Neural cell (in vitro differentiated cells): ENCODE measurements at regions not wholly inside any gene's neighbourhood (a gene's known extent, or its start where the extent isn't known, plus 50 kb on each side); places are given as distances from the start of the nearest gene placed in this dataset.

Experiments
- H2AFZ ChIP-seq: fragments of 200-600, 300-800 bp; sonication (generic), shearing (Covaris generic); 2 replicates; pipeline ENCODE4 v1.6.0; 2014; ENCODE audit warnings: low read depth, mild to moderate bottlenecking, antibody characterized with exemption, low read length, moderate library complexity
- H3F3A ChIP-seq: fragments of 200-600 bp; shearing (Covaris generic); 2 replicates; pipeline ENCODE4 v1.6.1; 2016; ENCODE audit warnings: mild to moderate bottlenecking, moderate library complexity, mixed read lengths, antibody characterized with exemption, low read length; ENCODE audit not compliant: insufficient read depth, poor library complexity, severe bottlenecking
- H3K27ac ChIP-seq: fragments of 200-600, 300-800 bp; sonication (generic), shearing (Covaris generic); 2 replicates; pipeline ENCODE4 v1.5.1; 2014; ENCODE audit warnings: mild to moderate bottlenecking, low read length, moderate library complexity
- H3K27me3 ChIP-seq: fragments of 300-800, 200-600 bp; sonication (generic), shearing (Covaris generic); 2 replicates; pipeline ENCODE4 v1.6.0; 2014; ENCODE audit warnings: mild to moderate bottlenecking, low read depth, low read length, moderate library complexity; ENCODE audit not compliant: insufficient read depth
- H3K36me3 ChIP-seq: fragments of 300-800, 200-600 bp; sonication (generic), shearing (Covaris generic); 2 replicates; pipeline ENCODE4 v1.5.1; 2014; ENCODE audit warnings: mild to moderate bottlenecking, antibody characterized with exemption, low read length, moderate library complexity; ENCODE audit not compliant: insufficient read depth
- H3K4me2 ChIP-seq: fragments of 300-800, 200-600 bp; sonication (generic), shearing (Covaris generic); 2 replicates; pipeline ENCODE4 v1.6.0; 2014; ENCODE audit warnings: mild to moderate bottlenecking, low read length
- H3K4me3 ChIP-seq: fragments of 300-800, 200-600 bp; sonication (generic), shearing (Covaris generic); 2 replicates; pipeline ENCODE4 v1.5.1; 2014; ENCODE audit warnings: mild to moderate bottlenecking, low read length, moderate library complexity
- H3K79me2 ChIP-seq: fragments of 200-600 bp; shearing (Covaris generic); replicated peaks from 2 replicates; pipeline ENCODE4 v1.6.0; 2014; ENCODE audit warnings: mild to moderate bottlenecking, low read length, moderate library complexity; ENCODE audit not compliant: insufficient read depth
- H3K9ac ChIP-seq: fragments of 300-800, 200-600 bp; sonication (generic), shearing (Covaris generic); 2 replicates; pipeline ENCODE4 v1.6.1; 2016; ENCODE audit warnings: mild to moderate bottlenecking, low read length, mixed read lengths
- H3K9me2 ChIP-seq: fragments of 200-600 bp; shearing (Covaris generic); 2 replicates; pipeline ENCODE4 v1.6.1; 2016; ENCODE audit warnings: mild to moderate bottlenecking, low read length, mixed read lengths; ENCODE audit not compliant: insufficient read depth
- H3K9me3 ChIP-seq: fragments of 200-600, 300-800 bp; sonication (generic), shearing (Covaris generic); 2 replicates; pipeline ENCODE4 v1.6.1; 2016; ENCODE audit warnings: mild to moderate bottlenecking, mixed run types, low read length, moderate library complexity, mixed read lengths
- H4K20me1 ChIP-seq: fragments of 200-600 bp; shearing (Covaris generic); 2 replicates; pipeline ENCODE4 v1.6.1; 2016; ENCODE audit warnings: mild to moderate bottlenecking, mixed run types; ENCODE audit not compliant: insufficient read depth
- CTCF ChIP-seq: fragments of 450-650 bp; IDR thresholded peaks from 2 replicates; pipeline ENCODE4 v1.5.1; 2014; ENCODE audit warnings: antibody characterized with exemption, mild to moderate bottlenecking, moderate library complexity; ENCODE audit not compliant: poor library complexity, severe bottlenecking
- EP300 ChIP-seq: fragments of 450-650 bp; conservative IDR thresholded peaks from 2 replicates; pipeline ENCODE4 v1.6.1; 2014; ENCODE audit warnings: antibody characterized with exemption, mild to moderate bottlenecking, moderate library complexity; ENCODE audit not compliant: poor library complexity, severe bottlenecking
- EZH2 ChIP-seq: fragments of 200-600, 300-800 bp; shearing (Covaris generic), sonication (generic); IDR thresholded peaks from 2 replicates; pipeline ENCODE4 v1.6.1; 2014; ENCODE audit warnings: antibody characterized with exemption, low read length, borderline replicate concordance, mild to moderate bottlenecking; ENCODE audit not compliant: insufficient read depth, poor library complexity, severe bottlenecking
- MXI1 ChIP-seq: fragments of 450-650 bp; conservative IDR thresholded peaks from 2 replicates; pipeline ENCODE4 v1.6.1; 2014; ENCODE audit warnings: antibody characterized with exemption, mild to moderate bottlenecking; ENCODE audit not compliant: poor library complexity, severe bottlenecking
- POLR2AphosphoS5 ChIP-seq: IDR thresholded peaks from 2 replicates; pipeline ENCODE4 v1.6.1; 2012
- RAD21 ChIP-seq: fragments of 450-650 bp; conservative IDR thresholded peaks from 2 replicates; pipeline ENCODE4 v1.6.1; 2014; ENCODE audit warnings: antibody characterized with exemption, mild to moderate bottlenecking, moderate library complexity
- REST ChIP-seq: IDR thresholded peaks from 2 replicates; pipeline ENCODE4 v1.6.1; 2012; ENCODE audit warnings: borderline replicate concordance
- SMC3 ChIP-seq: fragments of 450-650 bp; conservative IDR thresholded peaks from 2 replicates; pipeline ENCODE4 v1.6.1; 2014; ENCODE audit warnings: antibody characterized with exemption, mild to moderate bottlenecking, moderate library complexity; ENCODE audit not compliant: poor library complexity
- TAF1 ChIP-seq: IDR thresholded peaks from 2 replicates; pipeline ENCODE4 v1.6.1; 2012; ENCODE audit warnings: low read depth

GRCh38 chr7:149595541-149595940, 97.9 kb upstream of the ZNF746 start:
- Histone ChIP-seq H3K4me2 (no peak overlapping the region), H2AFZ (no peak overlapping the region), H3K9me3 (no peaks in the 10 kb centered on the region), H3K9me2 (no peaks in the 10 kb centered on the region), H3K27me3 (no peaks in the 10 kb centered on the region), H3K36me3 (no peaks in the 10 kb centered on the region), H3K79me2 (no peaks in the 10 kb centered on the region), H3K9ac (no peak overlapping the region), H3K27ac (no peak overlapping the region), H3F3A (no peaks in the 10 kb centered on the region), H4K20me1 (no peaks in the 10 kb centered on the region), H3K4me3 (no peak overlapping the region)
- no peak for TF ChIP-seq REST
- no peak for TF ChIP-seq SMC3
- no peak for TF ChIP-seq RAD21
- no peak for TF ChIP-seq POLR2AphosphoS5
- TF ChIP-seq MXI1, result no peak
- TF ChIP-seq EZH2, result no peak
- TF ChIP-seq TAF1, result no peak
- TF ChIP-seq CTCF, result no peak
- TF ChIP-seq EP300, result no peak

- TF ChIP-seq REST (no peak), RAD21 (no peak), EZH2 (no peak), POLR2AphosphoS5 (no peak), EP300 (no peak), CTCF (no peak), MXI1 (no peak), TAF1 (no peak), SMC3 (no peak)
- H3K79me2 ChIP-seq, result no peaks in the 10 kb centered on the region
- H2AFZ ChIP-seq, result no peak overlapping the region
- no peaks in the 10 kb centered on the region for H3K27me3 ChIP-seq
- no peaks in the 10 kb centered on the region for H3K9me2 ChIP-seq
- no peak overlapping the region for H3K4me3 ChIP-seq
- no peak overlapping the region for H3K9ac ChIP-seq
- no peak overlapping the region for H3K27ac ChIP-seq
- H4K20me1 ChIP-seq, result no peaks in the 10 kb centered on the region
- H3K9me3 ChIP-seq, result no peaks in the 10 kb centered on the region
- H3K4me2 ChIP-seq, result no peak overlapping the region
- no peaks in the 10 kb centered on the region for H3F3A ChIP-seq
- H3K36me3 ChIP-seq, result no peaks in the 10 kb centered on the region
Measured at GRCh38 chr7:149595078-149595477, 97.5 kb upstream of the ZNF746 start.
